ENCODE measurements at regions not wholly inside any gene's neighbourhood (a gene's known extent, or its start where the extent isn't known, plus 50 kb on each side); places are given as distances from the start of the nearest gene placed in this dataset.
"Not testable (repeated sequence)": the region's sequence is repeated elsewhere in the genome, so short reads cannot be mapped to it uniquely, and the experiment has no call there.

DNA sequence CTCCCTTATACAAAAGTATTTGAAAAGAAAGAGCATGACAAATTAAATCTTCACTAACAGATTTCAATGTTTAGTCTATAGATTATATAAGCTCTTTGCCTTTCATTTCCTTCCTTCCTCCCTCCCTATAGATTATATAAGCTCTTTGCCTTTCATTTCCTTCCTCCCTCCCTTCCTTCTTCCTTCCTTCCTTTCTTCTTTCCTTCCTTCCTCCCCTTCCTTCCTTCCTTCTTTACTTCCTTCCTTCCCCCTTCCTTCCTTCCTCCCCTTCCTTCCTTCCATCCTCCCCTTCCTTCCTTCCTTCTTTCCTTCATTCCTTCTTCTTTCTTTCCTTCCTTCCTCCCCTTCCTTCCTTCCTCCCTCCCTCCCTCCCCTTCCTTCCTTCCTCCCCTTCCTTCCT, 209.8 kb upstream of the CBLB start:
- no peak for DNase-seq

DNA sequence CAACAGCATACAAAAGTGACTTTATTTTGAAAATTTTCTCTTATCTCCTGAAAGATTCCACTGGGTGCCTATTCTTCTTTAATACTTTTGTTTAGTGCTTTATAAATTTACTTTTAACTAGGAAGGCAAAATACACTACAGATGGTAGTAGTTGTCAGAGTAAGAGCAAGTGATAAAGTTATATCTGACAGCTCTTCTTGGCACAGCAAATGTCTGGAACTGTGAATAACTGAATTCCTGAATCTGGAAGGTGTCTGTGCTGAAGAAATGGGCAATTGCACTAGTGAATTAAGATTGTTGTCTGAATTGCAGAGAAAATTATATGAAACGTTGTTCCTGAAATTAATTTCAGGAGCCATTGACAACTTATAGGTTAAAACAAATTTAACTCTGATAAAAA, 213.8 kb upstream of the CBLB start:
- no peak for DNase-seq

DNA sequence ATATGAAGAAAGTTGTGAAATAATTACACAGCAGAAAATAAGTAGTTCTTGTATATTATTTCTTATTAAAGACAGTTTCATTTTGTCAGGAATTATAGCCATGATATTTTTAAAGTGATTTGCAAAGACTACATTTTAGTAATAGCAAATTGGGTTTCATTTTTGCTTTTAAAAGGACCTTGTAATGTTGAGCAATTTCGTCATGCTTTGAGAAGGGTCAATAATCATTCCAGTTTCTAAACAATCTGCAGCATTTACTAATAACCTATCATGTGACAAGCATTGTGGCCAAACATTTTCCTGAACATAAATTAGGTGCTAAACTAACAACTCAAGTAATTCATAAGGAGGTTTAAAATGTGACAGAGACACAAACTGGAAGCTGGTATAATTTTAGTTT, 214.4 kb upstream of the CBLB start:
- DNase-seq: no peak

DNA sequence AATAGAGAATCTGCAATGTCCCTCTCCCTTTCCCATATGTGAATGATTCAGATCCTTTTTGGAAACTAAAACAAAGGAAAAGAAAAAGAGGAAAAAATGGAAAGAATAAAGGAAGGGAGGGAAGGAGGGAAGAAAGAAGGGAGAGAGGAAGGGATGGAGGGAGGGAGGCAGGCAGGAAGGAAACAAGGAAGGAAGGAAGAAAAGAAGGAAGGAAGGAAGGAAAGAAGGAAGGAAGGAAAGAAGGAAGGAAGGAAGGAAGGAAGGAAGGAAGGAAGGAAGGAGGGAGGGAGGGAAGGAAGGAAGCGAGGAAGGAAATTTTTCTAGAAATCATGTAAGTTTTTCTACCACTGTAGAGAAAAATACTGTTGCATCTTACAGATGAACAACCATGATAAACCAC, 215.0 kb upstream of the CBLB start:
- DNase-seq: no peak

DNA sequence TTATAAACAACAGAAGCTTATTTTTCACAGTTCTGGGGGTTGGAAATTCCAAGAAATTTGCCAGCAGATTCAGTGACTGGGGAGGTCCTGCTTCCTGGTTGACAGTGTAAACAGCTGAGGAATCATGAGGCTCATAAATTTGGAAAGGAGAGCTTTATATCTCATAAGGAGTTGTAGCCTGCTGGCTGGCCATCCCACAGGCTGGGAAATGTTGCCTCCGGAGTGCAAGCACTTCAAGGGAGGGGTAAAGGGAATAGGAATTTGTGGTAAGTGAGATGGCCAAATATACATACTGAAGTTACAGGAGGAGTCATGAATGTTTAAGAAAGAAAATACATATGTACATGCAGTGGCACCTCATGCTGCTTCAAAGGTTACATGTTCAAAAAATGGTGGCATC, 217.2 kb upstream of the CBLB start:
- no peak for DNase-seq

DNA sequence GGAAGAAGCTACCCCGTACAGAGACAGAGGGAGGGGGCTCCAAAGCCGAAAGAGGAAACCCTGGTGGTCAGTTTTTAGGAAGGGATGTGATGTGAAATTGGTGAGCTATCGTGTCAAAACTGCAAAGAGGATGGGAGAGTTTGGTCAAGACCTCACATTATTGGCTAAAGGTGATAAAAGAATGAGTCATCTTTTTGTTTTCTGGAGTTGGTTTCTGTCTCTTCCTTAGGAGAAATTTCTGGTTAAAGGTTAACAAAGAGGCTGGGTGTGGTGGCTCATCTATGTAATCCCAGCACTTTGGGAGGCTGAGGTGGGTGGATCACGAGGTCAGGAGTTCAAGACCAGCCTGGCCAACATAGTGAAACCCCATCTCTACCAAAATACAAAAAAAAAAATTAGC, 217.8 kb upstream of the CBLB start:
- no peak for DNase-seq

DNA sequence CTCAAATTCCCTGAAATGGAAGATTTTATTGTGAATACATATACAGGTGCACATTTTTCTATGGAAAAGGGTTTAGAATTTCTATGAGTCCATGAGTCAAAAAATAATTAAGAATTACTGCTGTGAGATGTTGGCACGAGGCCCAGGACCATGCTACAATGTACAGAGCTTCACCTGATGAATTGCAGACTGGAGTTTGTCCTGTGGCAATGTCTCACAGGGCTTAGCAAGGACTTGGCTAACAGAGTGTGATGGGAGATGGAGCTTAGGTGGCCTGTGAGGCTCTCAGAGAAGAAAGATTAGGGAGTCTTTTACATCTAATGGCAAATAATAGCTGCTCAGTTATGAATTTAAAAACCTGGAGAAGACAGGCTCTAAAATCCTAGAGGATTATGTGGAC, 219.5 kb upstream of the CBLB start:
- no peak for DNase-seq

DNA sequence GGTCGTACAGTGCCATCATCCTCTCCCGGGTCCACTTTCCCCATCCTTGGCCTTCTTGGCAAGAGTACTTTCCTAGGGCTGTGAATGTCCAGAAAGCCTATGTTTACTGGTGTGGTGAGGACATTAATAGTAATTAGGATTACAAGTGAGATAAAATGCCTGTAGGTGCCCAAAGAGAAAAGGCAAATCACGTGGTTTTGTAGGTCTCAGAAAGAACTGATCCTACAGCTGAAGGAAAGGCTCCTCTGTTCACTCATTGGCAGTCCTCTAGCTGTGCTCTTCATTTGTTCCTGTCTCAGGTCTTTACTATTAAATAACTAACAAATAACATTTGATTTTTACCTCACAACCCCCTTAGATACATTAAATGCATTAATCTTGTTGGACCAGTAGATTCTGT, 220.1 kb upstream of the CBLB start:
- no peak for DNase-seq

DNA sequence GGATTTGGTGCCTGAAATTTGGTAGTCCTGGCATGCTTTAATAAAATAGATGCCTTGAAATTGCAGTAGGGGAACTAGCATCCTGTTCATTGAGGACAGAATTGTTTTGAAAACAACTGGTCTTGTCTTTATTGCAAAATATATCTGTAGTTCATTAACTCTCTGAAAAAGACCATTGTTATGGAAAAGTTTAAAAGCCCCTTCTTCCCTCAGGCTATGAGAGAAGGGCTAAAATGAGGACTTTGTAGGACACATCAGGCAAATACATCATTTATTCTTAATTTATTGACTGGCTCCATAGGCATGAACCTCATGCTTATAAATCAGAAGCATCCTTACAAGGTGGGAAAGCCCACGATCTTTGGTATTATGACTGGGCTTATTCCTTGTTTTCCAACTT, 221.0 kb upstream of the CBLB start:
- no peak for DNase-seq

DNA sequence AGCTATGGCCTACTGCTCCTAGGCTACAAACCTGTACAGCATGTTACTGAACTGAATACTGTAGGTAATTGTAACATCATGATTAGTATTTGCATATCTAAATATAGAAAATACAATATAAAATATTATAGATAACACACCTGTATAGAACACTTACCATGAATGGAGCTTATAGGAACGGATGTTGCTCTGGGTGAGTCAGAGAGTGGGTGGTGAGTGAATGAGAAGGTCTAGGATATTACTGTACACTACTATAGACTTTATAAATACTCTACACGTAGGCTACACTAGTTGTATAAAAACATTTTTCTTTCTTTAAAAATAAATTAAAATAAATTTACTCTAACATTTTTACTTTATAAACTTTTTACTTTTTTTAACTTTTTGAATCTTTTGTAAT, 224.0 kb upstream of the CBLB start:
- no peak for DNase-seq

DNA sequence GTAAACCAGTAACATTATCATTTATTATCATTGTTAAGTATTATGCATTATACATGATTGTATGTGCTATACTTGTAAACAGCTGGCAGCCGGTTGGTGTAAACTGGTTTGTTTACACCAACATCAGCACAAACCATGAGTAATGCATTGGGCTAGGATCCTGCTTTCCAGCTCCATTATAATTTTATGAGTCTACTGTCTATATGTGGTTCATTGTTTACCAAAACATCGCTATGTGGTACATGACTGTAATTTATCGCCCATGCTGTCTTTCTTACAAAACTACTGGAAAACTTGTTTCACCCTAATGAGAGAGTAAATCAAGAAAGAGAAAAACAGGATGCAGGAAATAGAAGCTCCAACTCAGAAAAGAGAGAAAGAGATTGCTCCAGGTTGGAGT, 224.8 kb upstream of the CBLB start:
- DNase-seq: no peak

DNA sequence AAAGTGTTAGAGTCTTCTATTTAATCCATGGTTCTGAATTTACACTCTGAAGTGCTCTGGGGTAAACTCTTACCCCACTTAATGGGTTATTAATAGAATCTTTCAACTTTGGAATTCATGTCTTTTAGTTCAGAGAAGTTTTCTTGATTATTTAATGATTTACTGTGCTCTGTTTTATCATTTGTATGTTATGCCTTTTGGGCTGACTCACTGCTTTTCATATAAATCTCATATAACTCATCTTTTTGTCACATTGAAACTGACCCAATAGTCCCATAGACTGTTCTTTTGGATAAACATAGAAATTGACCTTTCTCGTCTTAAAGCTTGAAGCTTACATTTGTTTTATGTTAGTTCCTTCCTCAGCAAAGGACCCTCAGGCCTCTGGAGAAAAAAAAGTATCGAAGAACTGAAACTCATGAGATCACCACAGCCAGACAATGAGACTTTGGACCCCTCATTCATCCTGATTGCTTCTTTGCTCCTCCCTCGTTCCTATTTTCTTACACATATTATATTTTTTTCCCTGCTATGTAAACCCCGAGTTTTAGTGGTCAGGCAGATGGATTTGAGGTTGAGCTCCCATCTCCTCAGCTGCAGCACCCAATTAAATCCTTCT, 229.1 kb upstream of the CBLB start:
- DNase-seq: peak; percentile 46

DNA sequence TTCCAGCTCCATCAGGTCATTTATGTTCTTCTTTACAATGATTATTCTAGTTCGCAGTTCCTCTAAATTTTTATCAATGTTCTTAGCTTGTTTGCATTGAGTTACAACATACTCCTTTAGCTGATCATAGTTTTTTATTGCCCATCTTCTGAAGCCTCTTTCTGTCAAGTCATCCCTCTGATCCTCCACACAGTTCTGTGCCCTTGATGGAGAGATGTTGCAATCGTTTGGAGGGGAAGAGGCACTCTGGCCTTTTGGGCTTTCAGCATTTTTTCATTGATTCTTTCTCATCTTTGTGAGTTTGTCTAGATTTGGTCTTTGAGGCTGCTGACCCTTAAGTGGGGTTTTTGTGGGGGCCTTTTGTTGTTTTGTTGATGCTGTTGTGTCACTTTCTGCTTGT, 234.6 kb upstream of the CBLB start:
- no peak for DNase-seq

DNA sequence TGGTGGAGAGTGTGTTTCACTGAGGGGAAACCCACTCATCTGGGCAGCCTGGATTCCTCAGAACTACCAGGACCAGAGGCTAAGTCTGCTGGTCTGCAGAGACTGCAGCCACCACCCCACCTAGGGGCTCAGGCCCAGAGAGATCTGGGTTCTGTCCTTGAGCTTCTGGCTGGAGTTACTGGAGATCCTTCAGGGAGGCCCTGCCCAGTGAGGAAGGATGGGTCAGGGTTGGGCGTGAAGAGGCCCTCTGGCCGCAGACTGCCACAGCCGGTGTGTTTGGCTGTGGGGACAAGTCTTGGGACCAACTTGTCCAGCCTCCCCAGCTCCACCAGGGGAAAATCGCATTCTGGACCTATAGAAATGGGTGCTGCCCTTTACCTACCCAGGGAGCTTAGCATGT, 235.3 kb upstream of the CBLB start:
- no peak for DNase-seq

DNA sequence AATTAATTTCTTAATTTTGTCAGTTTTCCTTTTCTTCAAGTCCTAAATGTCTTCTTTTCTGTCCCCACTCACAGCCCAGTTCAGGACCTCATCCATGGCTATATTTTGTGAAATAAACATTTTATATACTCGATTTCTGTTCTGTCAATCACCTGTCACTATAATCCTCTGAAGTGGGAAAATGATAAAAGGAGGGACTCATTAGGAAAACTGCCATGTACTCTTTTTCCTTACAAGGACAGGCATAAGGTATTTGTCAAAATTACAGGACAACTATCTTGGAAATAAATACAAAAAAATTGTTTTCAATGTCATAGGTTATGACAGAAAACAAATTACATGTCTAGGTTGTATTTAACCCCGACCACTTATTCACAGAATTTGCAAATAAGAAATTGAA, 240.1 kb upstream of the CBLB start:
- no peak for DNase-seq

DNA sequence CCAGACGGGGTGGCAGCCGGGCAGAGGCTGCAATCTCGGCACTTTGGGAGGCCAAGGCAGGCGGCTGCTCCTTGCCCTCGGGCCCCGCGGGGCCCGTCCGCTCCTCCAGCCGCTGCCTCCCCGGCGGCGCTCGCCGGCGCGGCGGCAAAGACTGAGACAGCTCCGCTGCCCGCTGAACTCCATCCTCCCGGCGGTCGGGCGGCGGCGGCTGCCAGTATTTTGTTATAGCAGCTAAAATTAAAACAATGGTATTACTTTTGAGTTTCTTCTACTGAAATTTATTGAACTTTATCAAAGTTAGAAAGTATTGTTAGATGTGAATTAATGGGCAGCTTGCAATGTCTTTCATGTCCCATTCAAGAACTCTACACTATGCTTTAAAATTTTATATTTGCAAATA, 243.7 kb upstream of the CBLB start:
- not testable (repeated sequence) for DNase-seq

DNA sequence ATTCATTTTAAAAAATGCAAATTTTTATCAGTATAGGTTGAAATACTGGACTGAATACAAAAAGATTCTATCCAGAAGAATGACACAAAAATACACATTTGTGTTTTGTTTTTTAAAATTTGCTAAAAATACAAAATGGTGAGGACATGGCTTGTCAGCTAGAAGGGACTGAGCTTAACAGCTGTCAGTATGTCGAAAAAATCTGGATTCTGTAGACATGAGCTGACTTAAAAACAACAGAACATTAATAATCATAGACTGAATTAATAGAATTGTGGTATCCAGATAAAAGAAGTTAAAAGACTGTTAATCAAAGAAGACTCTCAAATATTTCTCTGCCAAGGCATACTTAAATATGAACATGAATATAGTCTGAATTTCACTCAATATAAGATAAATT, 244.9 kb upstream of the CBLB start:
- no peak for DNase-seq

DNA sequence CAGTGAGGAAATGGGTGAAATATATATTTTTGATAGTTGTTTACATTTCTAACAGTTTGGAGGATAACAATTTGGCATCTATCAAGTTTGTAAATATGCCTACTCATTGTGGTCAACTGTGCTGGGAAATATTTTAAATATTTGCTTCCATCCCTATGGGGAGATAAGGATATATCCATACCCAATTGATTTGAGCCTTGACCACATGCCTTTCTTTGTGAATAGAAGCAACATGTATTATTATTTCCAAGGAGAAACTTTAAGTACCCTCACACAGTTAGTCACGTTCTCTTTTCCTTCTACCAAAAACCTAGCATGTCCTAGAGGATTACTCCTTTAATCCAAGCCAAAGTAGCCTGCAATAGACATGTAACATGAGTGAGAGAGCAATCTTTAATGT, 245.4 kb upstream of the CBLB start:
- peak; percentile 74 for DNase-seq

DNA sequence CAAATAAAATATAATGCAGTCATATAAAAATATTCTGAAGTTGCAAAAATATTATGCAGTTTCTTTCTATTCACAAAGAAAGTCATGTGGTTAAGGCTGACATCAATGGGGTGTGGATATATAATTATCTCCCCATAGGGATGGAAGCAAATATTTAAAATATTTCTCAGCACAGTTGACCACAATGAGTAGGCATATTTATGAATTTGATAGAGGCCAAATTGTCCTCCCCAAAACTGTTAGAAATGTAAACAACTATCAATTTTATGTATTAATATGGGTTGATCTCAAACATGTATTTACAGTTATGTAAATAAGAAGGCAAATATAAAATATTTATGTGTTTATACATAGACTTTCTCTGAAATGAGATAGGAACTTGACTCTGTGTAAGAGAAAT, 246.0 kb upstream of the CBLB start:
- peak; percentile 88 for DNase-seq

DNA sequence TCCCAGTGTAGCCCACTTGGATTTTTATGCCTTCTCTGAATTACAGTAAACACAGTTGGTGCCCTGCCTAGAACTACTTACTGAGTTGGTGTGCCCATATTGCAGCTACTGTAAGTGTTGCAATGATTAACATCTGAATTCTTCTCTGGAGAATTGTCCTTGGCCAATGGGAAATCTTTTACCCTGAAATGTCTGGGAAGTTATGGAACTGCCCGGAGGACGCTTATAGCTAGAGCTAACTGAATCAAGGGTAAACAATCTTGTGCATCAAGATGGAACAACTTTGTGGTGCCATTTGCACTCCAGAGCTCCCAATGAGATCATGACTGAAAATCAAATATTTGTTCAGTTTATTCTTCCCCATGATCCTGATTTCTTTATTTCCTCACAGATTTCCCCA, 246.7 kb upstream of the CBLB start:
- DNase-seq: no peak

DNA sequence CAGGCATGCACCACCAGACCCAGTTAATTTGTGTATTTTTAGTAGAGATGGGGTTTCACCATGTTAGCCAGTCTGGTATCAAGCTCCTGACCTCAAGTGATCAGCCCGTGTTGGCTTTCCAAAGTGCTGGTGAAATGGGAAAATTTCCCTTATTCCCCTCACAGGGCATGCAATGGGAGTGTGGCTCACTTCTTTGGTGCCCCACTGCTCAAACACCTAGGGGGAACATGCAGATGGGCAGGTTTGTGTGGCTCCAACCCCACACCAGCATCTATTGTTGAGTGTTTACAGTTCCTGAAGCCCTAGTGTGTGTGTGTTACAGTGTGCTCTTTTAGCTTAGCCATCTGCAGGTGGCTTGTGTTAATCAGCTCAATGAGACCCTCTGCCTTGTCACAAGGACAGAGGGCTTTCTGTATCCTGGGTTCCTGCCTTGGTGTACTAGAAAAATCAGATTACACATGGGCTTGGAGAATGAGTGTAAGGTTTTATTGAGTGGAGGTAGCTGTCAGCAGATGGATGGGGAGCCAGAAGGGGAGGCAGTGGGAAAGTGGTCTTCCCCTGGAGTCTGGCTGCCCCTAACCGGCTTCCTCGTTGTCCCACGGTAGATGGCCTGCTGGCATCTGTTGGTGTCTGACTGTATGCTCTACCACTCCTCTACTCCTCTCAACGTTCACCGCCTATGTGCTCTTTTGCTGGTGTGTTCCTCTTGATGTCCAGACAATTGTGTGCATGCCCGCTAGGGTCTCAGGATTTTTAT, 248.1 kb upstream of the CBLB start:
- DNase-seq: no peak

DNA sequence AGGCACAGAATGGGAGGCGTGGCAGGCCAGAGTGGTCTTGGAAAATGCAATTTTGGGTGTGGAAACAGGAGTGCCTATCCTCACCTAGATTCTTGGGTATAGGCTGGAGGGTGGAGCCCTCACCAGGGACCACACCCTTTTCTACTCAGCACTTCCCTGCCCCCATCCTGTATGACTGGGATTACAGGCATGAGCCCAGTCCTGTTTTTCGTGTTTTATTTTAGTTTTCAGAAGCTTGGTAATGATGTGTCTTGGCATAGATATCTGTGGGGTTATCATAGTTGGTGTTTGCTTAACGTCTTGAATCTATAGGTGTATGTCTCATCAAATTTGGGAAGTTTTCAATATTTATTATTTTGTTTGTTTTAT, 248.7 kb upstream of the CBLB start:
- DNase-seq: no peak

DNA sequence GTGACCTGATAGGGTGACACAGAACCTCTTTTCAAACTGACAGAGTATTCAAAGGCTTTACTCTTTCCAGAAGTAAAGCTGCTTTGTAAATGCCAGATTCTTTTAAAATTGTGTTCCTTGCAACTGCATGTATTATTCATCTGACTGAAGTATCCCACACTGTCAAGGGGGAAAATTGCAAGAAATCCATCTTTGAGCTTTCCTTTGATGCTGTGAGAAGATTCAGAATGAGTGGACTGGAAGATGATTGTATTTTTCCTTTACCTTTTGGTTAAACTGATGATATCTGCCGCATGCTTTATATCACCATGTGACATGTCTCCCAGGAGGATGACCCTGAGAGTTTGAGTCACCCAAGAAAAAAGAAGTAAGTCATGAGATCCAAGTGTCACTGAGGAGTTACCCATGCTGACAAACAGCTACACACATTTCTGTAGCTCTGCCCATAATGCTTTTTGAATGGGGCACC, 250.8 kb upstream of the CBLB start:
- peak; percentile 71 for DNase-seq

DNA sequence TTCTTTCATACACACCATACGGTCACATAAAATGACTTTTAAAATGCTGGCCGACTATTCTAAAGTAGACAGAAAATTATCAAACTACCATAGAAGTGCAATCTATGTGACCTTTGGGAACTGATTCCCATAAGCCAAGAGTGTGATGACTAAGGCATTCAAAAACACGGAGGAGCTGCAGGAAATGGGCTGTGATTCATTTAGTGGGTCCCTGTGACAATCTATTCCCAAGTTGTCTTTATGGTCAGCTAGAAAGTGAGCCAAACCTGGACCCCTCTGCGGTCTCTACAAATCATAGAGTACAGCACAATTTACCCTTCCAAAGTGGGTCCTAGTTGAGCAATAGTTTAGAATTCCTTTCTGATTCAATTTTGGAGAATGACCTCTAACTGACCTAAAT, 251.5 kb upstream of the CBLB start:
- DNase-seq: peak; percentile 82
